IMR-90 (cell line): ENCODE measurements at regions not wholly inside any gene's neighbourhood (a gene's known extent, or its start where the extent isn't known, plus 50 kb on each side); places are given as distances from the start of the nearest gene placed in this dataset.

ENCODE experiments used
- ATAC-seq: fragments of 200-7000 bp; cut with Tn5 transposase; 2 replicates; pipeline ENCODE4 v1.9.1; 2020; ENCODE audit warnings: low read depth, mild to moderate bottlenecking, moderate library complexity
- BruUV-seq: library from RNA; stranded (reverse); fragments of 400-500 nt; replicated peaks from 2 replicates; lab custom pipeline; 2021; lab: Mats Ljungman, UMichigan
- CTCF ChIA-PET: fragments of 300-600 bp; formaldehyde crosslinking; extraction: SDS; loops from one replicate; lab custom pipeline; 2021; ENCODE audit warnings: antibody characterized with exemption; lab: Yijun Ruan, JAX
- POLR2A ChIA-PET: fragments of 300-600 bp; sonication (Branson Sonifier 250); formaldehyde crosslinking; loops from one replicate; lab custom pipeline; 2022; ENCODE audit warnings: antibody characterized with exemption; ENCODE audit not compliant: unreplicated experiment; lab: Charles Lee
- DNase-seq: peaks from one replicate; pipeline ENCODE4 v3.0.0; 2013
- H2AFZ ChIP-seq: replicated peaks from 2 replicates; pipeline ENCODE3; 2013; ENCODE audit warnings: low read length, mild to moderate bottlenecking; ENCODE audit not compliant: poor library complexity
- H2AK5ac ChIP-seq: 2 replicates; pipeline ENCODE4 v1.6.1; 2013; ENCODE audit warnings: low read depth, low read length, inconsistent platforms
- H2AK9ac ChIP-seq: replicated peaks from 2 replicates; pipeline ENCODE3; 2013; ENCODE audit warnings: mild to moderate bottlenecking, low read depth, low read length, moderate library complexity; ENCODE audit not compliant: poor library complexity
- H2BK120ac ChIP-seq: 2 replicates; pipeline ENCODE4 v1.6.1; 2013; ENCODE audit warnings: low read depth, low read length, inconsistent platforms
- H2BK15ac ChIP-seq: 3 replicates; pipeline ENCODE4 v1.6.1; 2013; ENCODE audit warnings: low read depth, low read length, inconsistent platforms
- H2BK20ac ChIP-seq: 2 replicates; pipeline ENCODE4 v1.6.1; 2013; ENCODE audit warnings: low read depth, mild to moderate bottlenecking, inconsistent platforms, low read length, moderate library complexity
- H2BK5ac ChIP-seq: 2 replicates; pipeline ENCODE4 v1.6.1; 2013; ENCODE audit warnings: mild to moderate bottlenecking, low read depth, low read length, inconsistent platforms; ENCODE audit not compliant: poor library complexity, severe bottlenecking
- H3K14ac ChIP-seq: replicated peaks from 2 replicates; pipeline ENCODE4 v1.6.1; 2013; ENCODE audit warnings: low read depth, low read length, inconsistent platforms
- H3K18ac ChIP-seq: 2 replicates; pipeline ENCODE4 v1.6.1; 2013; ENCODE audit warnings: low read depth, low read length, control low read depth
- H3K23ac ChIP-seq: 2 replicates; pipeline ENCODE4 v1.6.1; 2013; ENCODE audit warnings: low read depth, low read length, inconsistent platforms
- H3K27ac ChIP-seq: 2 replicates; pipeline ENCODE4 v1.5.1; 2013; ENCODE audit warnings: mild to moderate bottlenecking, control low read depth, low read length; ENCODE audit not compliant: insufficient read depth
- H3K27me3 ChIP-seq: 2 replicates; pipeline ENCODE4 v1.6.1; 2013; ENCODE audit warnings: low read length; ENCODE audit not compliant: control insufficient read depth, insufficient read depth
- H3K36me3 ChIP-seq: 2 replicates; pipeline ENCODE4 v1.6.1; 2013; ENCODE audit warnings: low read length, mixed read lengths; ENCODE audit not compliant: control insufficient read depth, insufficient read depth
- H3K4ac ChIP-seq: 2 replicates; pipeline ENCODE4 v1.6.1; 2013; ENCODE audit warnings: low read depth, low read length, inconsistent platforms
- H3K4me1 ChIP-seq: 2 replicates; pipeline ENCODE4 v1.6.1; 2013; ENCODE audit warnings: low read length, mixed read lengths; ENCODE audit not compliant: control insufficient read depth, insufficient read depth
- H3K4me2 ChIP-seq: 2 replicates; pipeline ENCODE4 v1.6.1; 2013; ENCODE audit warnings: low read depth, mild to moderate bottlenecking, control low read depth, low read length, moderate library complexity
- H3K4me3 ChIP-seq: 2 replicates; pipeline ENCODE4 v1.5.1; 2013; ENCODE audit warnings: low read depth, mild to moderate bottlenecking, control low read depth, low read length, moderate library complexity; ENCODE audit not compliant: insufficient read depth
- H3K56ac ChIP-seq: 2 replicates; pipeline ENCODE4 v1.6.1; 2013; ENCODE audit warnings: low read length, inconsistent platforms; ENCODE audit not compliant: insufficient read depth; ENCODE audit errors: extremely low read depth
- H3K79me1 ChIP-seq, 2 experiments: 2 replicates each; pipeline ENCODE4 v1.6.1; 2013; ENCODE audit warnings: low read length in 2 of 2, inconsistent platforms in 1 of 2, low read depth in 1 of 2
- H3K9ac ChIP-seq: 2 replicates; pipeline ENCODE4 v1.6.1; 2013; ENCODE audit warnings: low read depth, low read length, control low read depth
- H3K9me1 ChIP-seq: 2 replicates; pipeline ENCODE4 v1.6.1; 2013; ENCODE audit warnings: low read length, inconsistent platforms; ENCODE audit not compliant: insufficient read depth
- H3K9me3 ChIP-seq: 2 replicates; pipeline ENCODE4 v1.6.1; 2013; ENCODE audit warnings: low read length; ENCODE audit not compliant: control insufficient read depth, insufficient read depth
- H4K20me1 ChIP-seq: 2 replicates; pipeline ENCODE4 v1.6.1; 2013; ENCODE audit warnings: low read length, inconsistent platforms; ENCODE audit not compliant: insufficient read depth
- H4K5ac ChIP-seq: 2 replicates; pipeline ENCODE4 v1.6.1; 2013; ENCODE audit warnings: mild to moderate bottlenecking, low read depth, low read length, control low read depth
- H4K8ac ChIP-seq, 2 experiments: 2 replicates each; pipeline ENCODE4 v1.6.1; 2013; ENCODE audit warnings: low read depth in 2 of 2, low read length in 2 of 2, control low read depth in 1 of 2, inconsistent platforms in 1 of 2
- H4K91ac ChIP-seq: 2 replicates; pipeline ENCODE4 v1.6.1; 2013; ENCODE audit warnings: low read depth, low read length, inconsistent platforms; ENCODE audit not compliant: insufficient read depth
- BHLHE40 ChIP-seq: fragments of 150-350 bp; IDR thresholded peaks from 2 replicates; pipeline ENCODE4 v1.6.1; 2016; ENCODE audit warnings: mild to moderate bottlenecking, low read depth, low read length
- MAFK ChIP-seq: IDR thresholded peaks from 2 replicates; pipeline ENCODE4 v1.6.1; 2012; ENCODE audit warnings: low read depth, low read length, improper control_type of control experiment
- MXI1 ChIP-seq: IDR thresholded peaks from 2 replicates; pipeline ENCODE4 v1.6.1; 2012; ENCODE audit warnings: low read depth, mild to moderate bottlenecking, low read length, moderate library complexity, borderline replicate concordance
- RAD21 ChIP-seq: IDR thresholded peaks from 2 replicates; pipeline ENCODE4 v1.6.1; 2012; ENCODE audit warnings: low read length, improper control_type of control experiment
- RCOR1 ChIP-seq: IDR thresholded peaks from 2 replicates; pipeline ENCODE4 v1.6.1; 2012; ENCODE audit warnings: mild to moderate bottlenecking, low read length, improper control_type of control experiment; ENCODE audit not compliant: insufficient replicate concordance
- RFX5 ChIP-seq: IDR thresholded peaks from 2 replicates; pipeline ENCODE4 v1.8.0; 2012; ENCODE audit warnings: low read depth, mild to moderate bottlenecking, low read length, moderate library complexity
- SMC3 ChIP-seq: fragments of 150-350 bp; IDR thresholded peaks from 2 replicates; pipeline ENCODE4 v1.6.1; 2016; ENCODE audit warnings: low read depth, mild to moderate bottlenecking, antibody characterized with exemption, low read length, moderate library complexity
- WGBS, 2 experiments: methylation state at CpG; one replicate each; pipeline versions ENCODE4 v1.1.5 to v1.1.7; 2013; ENCODE audit warnings: missing lambda C conversion rate in 2 of 2; ENCODE audit not compliant: insufficient read length in 1 of 2; ENCODE audit errors: extremely low coverage in 2 of 2; 5-methylcytosine and 5-hydroxymethylcytosine counted together
- dilution Hi-C: fragments of 300-500 bp; cut with HindIII; formaldehyde crosslinking; loops from one replicate; pipeline ENCODE4 v1.14.3; 2018; ENCODE audit warnings: low sequenced_read_pairs; ENCODE audit not compliant: unreplicated experiment
- in situ Hi-C: fragments of 300-500 bp; cut with MboI; formaldehyde crosslinking; loops from 3 replicates; pipeline ENCODE4 v1.14.3; 2019; ENCODE audit warnings: low sequenced_read_pairs, inconsistent platforms, mixed read lengths
- intact Hi-C: fragments of 100-400 bp; cut with micrococcal nuclease; formaldehyde crosslinking; loops from 2 replicates; pipeline ENCODE4 v1.10.0; 2022
- TF ChIP-seq, protein P1 (sequence below): fragments of 150-350 bp; IDR thresholded peaks from 2 replicates; pipeline ENCODE4 v1.6.1; 2017; ENCODE audit warnings: mild to moderate bottlenecking, antibody characterized with exemption, low read length, low read depth
- TF ChIP-seq, protein P2 (sequence below): conservative IDR thresholded peaks from 2 replicates; pipeline ENCODE4 v1.5.1; 2012; ENCODE audit warnings: mild to moderate bottlenecking, low read depth, low read length, improper control_type of control experiment

DNA sequence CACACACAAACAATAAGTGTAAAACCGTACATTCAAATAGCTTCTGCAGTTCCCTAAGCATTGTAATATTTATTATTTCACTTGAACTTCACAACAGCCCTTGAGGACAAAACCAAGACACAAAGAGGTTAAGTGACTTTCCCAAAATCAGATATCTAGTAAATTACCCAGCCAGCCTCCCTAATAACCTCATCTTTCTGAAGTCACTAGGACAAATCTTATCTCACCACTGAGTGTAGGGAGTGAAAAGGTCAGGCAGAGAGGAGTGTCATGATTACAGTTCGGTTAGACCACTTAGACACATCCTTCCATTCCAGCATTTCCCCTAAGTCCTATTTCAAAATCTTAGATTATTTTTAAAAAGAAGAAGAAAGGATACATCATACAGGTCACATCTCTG is 377.3 kb upstream of the NFIA start:
- H3K79me1 ChIP-seq: no peaks in the 10 kb centered on the region
- H2BK5ac ChIP-seq: no peak overlapping the region
- intact Hi-C loops: no loop called here
- no peak overlapping the region for H3K4me3 ChIP-seq
- H2AFZ ChIP-seq: no peak overlapping the region
- no peak overlapping the region for H3K27ac ChIP-seq
- no peaks in the 10 kb centered on the region for H4K20me1 ChIP-seq
- CTCF ChIA-PET: interaction anchor here (0.7 kb wide), 1 partner anchor 8 kb away, joined by 4 read pairs; no protein-coding TSS in a partner anchor
- DNase-seq: no peak
- H4K8ac ChIP-seq: no peak overlapping the region
- WGBS, 2 experiments: no CpG with 5 or more reads among the region's 2 CpGs
- H2BK120ac ChIP-seq: no peak overlapping the region
- dilution Hi-C loops: no loop called here
- no peak overlapping the region for H2BK15ac ChIP-seq
- H3K4me1 ChIP-seq: no peaks in the 10 kb centered on the region
- no peak for ATAC-seq
- in situ Hi-C loops: no loop called here
- no peaks in the 10 kb centered on the region for H3K9me1 ChIP-seq
- no peak overlapping the region for H3K4me2 ChIP-seq
- H4K5ac ChIP-seq: no peak overlapping the region
- H2BK20ac ChIP-seq: no peak overlapping the region
- BruUV-seq: no TSS peak
- no peak overlapping the region for H3K9ac ChIP-seq
- H2AK9ac ChIP-seq: no peak overlapping the region
- no peak overlapping the region for H3K18ac ChIP-seq
- POLR2A ChIA-PET: no interaction called here
- no peak overlapping the region for H3K23ac ChIP-seq
- H3K9me3 ChIP-seq: peaks cover 11% of the 10 kb centered on the region
- no peak overlapping the region for H3K4ac ChIP-seq
- no peak overlapping the region for H3K56ac ChIP-seq
- no peak overlapping the region for H4K91ac ChIP-seq
- TF ChIP-seq MXI1 (no peak), MAFK (no peak), SMC3 (no peak), BHLHE40 (no peak), RCOR1 (no peak), RFX5 (no peak), RAD21 (no peak)
- TF ChIP-seq, protein P1, sequence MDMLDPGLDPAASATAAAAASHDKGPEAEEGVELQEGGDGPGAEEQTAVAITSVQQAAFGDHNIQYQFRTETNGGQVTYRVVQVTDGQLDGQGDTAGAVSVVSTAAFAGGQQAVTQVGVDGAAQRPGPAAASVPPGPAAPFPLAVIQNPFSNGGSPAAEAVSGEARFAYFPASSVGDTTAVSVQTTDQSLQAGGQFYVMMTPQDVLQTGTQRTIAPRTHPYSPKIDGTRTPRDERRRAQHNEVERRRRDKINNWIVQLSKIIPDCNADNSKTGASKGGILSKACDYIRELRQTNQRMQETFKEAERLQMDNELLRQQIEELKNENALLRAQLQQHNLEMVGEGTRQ: no peak
- TF ChIP-seq, protein P2, sequence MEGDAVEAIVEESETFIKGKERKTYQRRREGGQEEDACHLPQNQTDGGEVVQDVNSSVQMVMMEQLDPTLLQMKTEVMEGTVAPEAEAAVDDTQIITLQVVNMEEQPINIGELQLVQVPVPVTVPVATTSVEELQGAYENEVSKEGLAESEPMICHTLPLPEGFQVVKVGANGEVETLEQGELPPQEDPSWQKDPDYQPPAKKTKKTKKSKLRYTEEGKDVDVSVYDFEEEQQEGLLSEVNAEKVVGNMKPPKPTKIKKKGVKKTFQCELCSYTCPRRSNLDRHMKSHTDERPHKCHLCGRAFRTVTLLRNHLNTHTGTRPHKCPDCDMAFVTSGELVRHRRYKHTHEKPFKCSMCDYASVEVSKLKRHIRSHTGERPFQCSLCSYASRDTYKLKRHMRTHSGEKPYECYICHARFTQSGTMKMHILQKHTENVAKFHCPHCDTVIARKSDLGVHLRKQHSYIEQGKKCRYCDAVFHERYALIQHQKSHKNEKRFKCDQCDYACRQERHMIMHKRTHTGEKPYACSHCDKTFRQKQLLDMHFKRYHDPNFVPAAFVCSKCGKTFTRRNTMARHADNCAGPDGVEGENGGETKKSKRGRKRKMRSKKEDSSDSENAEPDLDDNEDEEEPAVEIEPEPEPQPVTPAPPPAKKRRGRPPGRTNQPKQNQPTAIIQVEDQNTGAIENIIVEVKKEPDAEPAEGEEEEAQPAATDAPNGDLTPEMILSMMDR: no peak
- no peak overlapping the region for H3K14ac ChIP-seq
- no peak overlapping the region for H2AK5ac ChIP-seq
- H3K27me3 ChIP-seq: no peaks in the 10 kb centered on the region
- no peaks in the 10 kb centered on the region for H3K36me3 ChIP-seq
